ENCODE measurements at regions not wholly inside any gene's neighbourhood (a gene's known extent, or its start where the extent isn't known, plus 50 kb on each side); places are given as distances from the start of the nearest gene placed in this dataset.

- TF ChIP-seq CTCF (conservative IDR thresholded peaks at IDR 0.05 in 1 of 2, IDR thresholded peaks at IDR 0.05 in 1 of 2; ENCODE audit: low read depth in 1 of 2, low read length in 2 of 2) (no peak), EZH2 (IDR thresholded peaks at IDR 0.05; ENCODE audit: low read length, missing control alignments) (no peak)
These were observed 314.7 kb upstream of the RSPO3 start for GRCh38 chr6:126803769-126804168.
